Keratinocyte (primary cell): ENCODE measurements at regions not wholly inside any gene's neighbourhood (a gene's known extent, or its start where the extent isn't known, plus 50 kb on each side); places are given as distances from the start of the nearest gene placed in this dataset.

Experiments used
- DNase-seq: peaks from one replicate; pipeline ENCODE4 v3.0.0-alpha.2; 2011; ENCODE audit warnings: low read depth, missing footprints, low spot score
- FAIRE-seq: peaks from 2 replicates; lab custom pipeline; 2011; peaks lifted over from hg19 to GRCh38; lab: Jason Lieb, UNC
- H2AFZ ChIP-seq: 2 replicates; pipeline ENCODE4 v1.6.0; 2012; ENCODE audit warnings: low read length, control low read depth, inconsistent platforms; ENCODE audit not compliant: control insufficient read depth
- H3K27ac ChIP-seq: 2 replicates; pipeline ENCODE4 v1.5.1; 2011; ENCODE audit warnings: low read length; ENCODE audit not compliant: control insufficient read depth, insufficient read depth
- H3K27me3 ChIP-seq: 3 replicates; pipeline ENCODE4 v1.6.0; 2011; ENCODE audit warnings: low read length; ENCODE audit not compliant: control insufficient read depth, insufficient read depth; ENCODE audit errors: extremely low read depth
- H3K36me3 ChIP-seq, 2 experiments: 2 replicates in 1 of 2; 3 replicates in 1 of 2; pipeline ENCODE4 v1.5.1; 2011; ENCODE audit warnings: low read length in 2 of 2, mild to moderate bottlenecking in 1 of 2; ENCODE audit not compliant: control insufficient read depth in 2 of 2, insufficient read depth in 2 of 2; ENCODE audit errors: extremely low read depth in 1 of 2
- H3K4me1 ChIP-seq: 3 replicates; pipeline ENCODE4 v1.5.1; 2011; ENCODE audit warnings: low read length; ENCODE audit not compliant: control insufficient read depth, insufficient read depth; ENCODE audit errors: extremely low read depth
- H3K4me2 ChIP-seq: 3 replicates; pipeline ENCODE4 v1.6.0; 2011; ENCODE audit warnings: low read depth, low read length; ENCODE audit not compliant: control insufficient read depth, insufficient read depth; ENCODE audit errors: extremely low read depth
- H3K4me3 ChIP-seq, 3 experiments: fragments of 200-600 bp in 1 of 3; sonication (generic) in 1 of 3; 2 replicates in 2 of 3; 3 replicates in 1 of 3; pipeline ENCODE4 v1.5.1; 2011 to 2016; ENCODE audit warnings: low read length in 3 of 3, mild to moderate bottlenecking in 3 of 3, control low read depth in 2 of 3, inconsistent platforms in 1 of 3, low read depth in 1 of 3, mixed read lengths in 1 of 3, mixed run types in 1 of 3, moderate library complexity in 1 of 3; ENCODE audit not compliant: control insufficient read depth in 2 of 3, insufficient read depth in 2 of 3; ENCODE audit errors: extremely low read depth in 1 of 3
- H3K79me2 ChIP-seq: 2 replicates; pipeline ENCODE4 v1.6.0; 2012; ENCODE audit warnings: low read length; ENCODE audit not compliant: control insufficient read depth, insufficient read depth
- H3K9ac ChIP-seq: 3 replicates; pipeline ENCODE4 v1.6.0; 2011; ENCODE audit warnings: low read length; ENCODE audit not compliant: control insufficient read depth, insufficient read depth; ENCODE audit errors: extremely low read depth
- H3K9me1 ChIP-seq: 3 replicates; pipeline ENCODE4 v1.6.0; 2011; ENCODE audit warnings: low read length; ENCODE audit not compliant: control insufficient read depth, insufficient read depth; ENCODE audit errors: extremely low read depth
- H3K9me3 ChIP-seq: 2 replicates; pipeline ENCODE4 v1.5.1; 2012; ENCODE audit warnings: low read depth, low read length; ENCODE audit not compliant: control insufficient read depth
- H4K20me1 ChIP-seq: 3 replicates; pipeline ENCODE4 v1.6.0; 2011; ENCODE audit warnings: low read length; ENCODE audit not compliant: control insufficient read depth, insufficient read depth; ENCODE audit errors: extremely low read depth
- EZH2 ChIP-seq: IDR thresholded peaks from one replicate; pipeline ENCODE4 v1.6.1; 2012; ENCODE audit warnings: inconsistent platforms, mild to moderate bottlenecking, low read length, moderate library complexity
- dilution Hi-C: fragments of 300-500 bp; cut with MboI; formaldehyde crosslinking; loops from one replicate; pipeline ENCODE4 v1.7.0; 2020; ENCODE audit warnings: low sequenced_read_pairs; ENCODE audit not compliant: extremely low pct_ligation_motif_present
- TF ChIP-seq, protein P1 (sequence below), 3 experiments: IDR thresholded peaks in 1 of 3; conservative IDR thresholded peaks in 1 of 3; optimal IDR thresholded peaks in 1 of 3; 2 replicates in 2 of 3; 3 replicates in 1 of 3; pipeline versions ENCODE3 to v1.5.1; 2011; ENCODE audit warnings: low read length in 3 of 3, mild to moderate bottlenecking in 3 of 3, moderate library complexity in 2 of 3, control low read depth in 1 of 3, inconsistent platforms in 1 of 3; ENCODE audit not compliant: insufficient read depth in 2 of 3; ENCODE audit errors: extremely low read depth in 1 of 3

- H3K9me3 ChIP-seq = no peaks in the 10 kb centered on the region
- DNase-seq (no peak), FAIRE-seq (no peak)
- TF ChIP-seq, protein P1, sequence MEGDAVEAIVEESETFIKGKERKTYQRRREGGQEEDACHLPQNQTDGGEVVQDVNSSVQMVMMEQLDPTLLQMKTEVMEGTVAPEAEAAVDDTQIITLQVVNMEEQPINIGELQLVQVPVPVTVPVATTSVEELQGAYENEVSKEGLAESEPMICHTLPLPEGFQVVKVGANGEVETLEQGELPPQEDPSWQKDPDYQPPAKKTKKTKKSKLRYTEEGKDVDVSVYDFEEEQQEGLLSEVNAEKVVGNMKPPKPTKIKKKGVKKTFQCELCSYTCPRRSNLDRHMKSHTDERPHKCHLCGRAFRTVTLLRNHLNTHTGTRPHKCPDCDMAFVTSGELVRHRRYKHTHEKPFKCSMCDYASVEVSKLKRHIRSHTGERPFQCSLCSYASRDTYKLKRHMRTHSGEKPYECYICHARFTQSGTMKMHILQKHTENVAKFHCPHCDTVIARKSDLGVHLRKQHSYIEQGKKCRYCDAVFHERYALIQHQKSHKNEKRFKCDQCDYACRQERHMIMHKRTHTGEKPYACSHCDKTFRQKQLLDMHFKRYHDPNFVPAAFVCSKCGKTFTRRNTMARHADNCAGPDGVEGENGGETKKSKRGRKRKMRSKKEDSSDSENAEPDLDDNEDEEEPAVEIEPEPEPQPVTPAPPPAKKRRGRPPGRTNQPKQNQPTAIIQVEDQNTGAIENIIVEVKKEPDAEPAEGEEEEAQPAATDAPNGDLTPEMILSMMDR (optimal IDR thresholded peaks at IDR 0.05 in 1 of 3, IDR thresholded peaks at IDR 0.05 in 1 of 3, conservative IDR thresholded peaks at IDR 0.05 in 1 of 3; ENCODE audit: extremely low read depth in 1 of 3, insufficient read depth in 2 of 3, low read length in 3 of 3) = no peak
- no peak for TF ChIP-seq EZH2
- no peak overlapping the region for H3K27ac ChIP-seq
- no peaks in the 10 kb centered on the region for H3K79me2 ChIP-seq
- H3K9ac ChIP-seq = no peak overlapping the region
- no peaks in the 10 kb centered on the region for H3K4me1 ChIP-seq
- no peaks in the 10 kb centered on the region for H3K36me3 ChIP-seq
- dilution Hi-C loops = no loop called here
- H3K27me3 ChIP-seq = no peaks in the 10 kb centered on the region
- no peaks in the 10 kb centered on the region for H3K9me1 ChIP-seq
- no peaks in the 10 kb centered on the region for H4K20me1 ChIP-seq
- no peak overlapping the region for H3K4me2 ChIP-seq
- H3K4me3 ChIP-seq = no peak overlapping the region
- no peak overlapping the region for H2AFZ ChIP-seq
Measured at GRCh38 chr10:111677759-111678158, 505.8 kb downstream of the GPAM start.

GRCh38 chr10:111686796-111687195 lies 496.8 kb downstream of the GPAM start:
- Histone ChIP-seq H3K4me2 (no peak overlapping the region), H3K27me3 (no peaks in the 10 kb centered on the region), H3K9ac (no peak overlapping the region), H3K36me3 (no peaks in the 10 kb centered on the region), H3K4me1 (no peaks in the 10 kb centered on the region), H3K9me1 (no peaks in the 10 kb centered on the region), H3K79me2 (no peaks in the 10 kb centered on the region), H2AFZ (no peak overlapping the region), H3K4me3 (no peak overlapping the region), H3K27ac (no peak overlapping the region), H4K20me1 (no peaks in the 10 kb centered on the region), H3K9me3 (no peaks in the 10 kb centered on the region)
- no peak for FAIRE-seq
- TF ChIP-seq EZH2 = no peak
- TF ChIP-seq, protein P1 (optimal IDR thresholded peaks at IDR 0.05 in 1 of 3, IDR thresholded peaks at IDR 0.05 in 1 of 3, conservative IDR thresholded peaks at IDR 0.05 in 1 of 3; ENCODE audit: extremely low read depth in 1 of 3, insufficient read depth in 2 of 3, low read length in 3 of 3) = no peak
- dilution Hi-C loops = no loop called here
- no peak for DNase-seq
